GM23338 (cell line): ENCODE measurements at regions not wholly inside any gene's neighbourhood (a gene's known extent, or its start where the extent isn't known, plus 50 kb on each side); places are given as distances from the start of the nearest gene placed in this dataset.

Experiments
- ATAC-seq: fragments of 200-7000 bp; cut with Tn5 transposase; 3 replicates; pipeline ENCODE4 v1.9.1; 2020
- DNase-seq: peaks from one replicate; pipeline ENCODE4 v3.0.0-alpha.2; 2015; ENCODE audit warnings: low spot score
- H2AFZ ChIP-seq: fragments of 200-600 bp; sonication (generic); 2 replicates; pipeline ENCODE4 v1.8.0; 2016; ENCODE audit warnings: antibody characterized with exemption, mild to moderate bottlenecking, moderate library complexity
- H3F3A ChIP-seq: fragments of 200-600 bp; sonication (generic); replicated peaks from 2 replicates; pipeline ENCODE4 v1.8.0; 2017; ENCODE audit warnings: antibody characterized with exemption, mixed run types, low read depth
- H3K27ac ChIP-seq: fragments of 200-600 bp; sonication (generic); 2 replicates; pipeline ENCODE4 v1.6.1; 2016; ENCODE audit warnings: low read depth
- H3K27me3 ChIP-seq: fragments of 200-600 bp; sonication (generic); 2 replicates; pipeline ENCODE4 v1.8.0; 2016; ENCODE audit warnings: mild to moderate bottlenecking, mixed run types, moderate library complexity; ENCODE audit not compliant: insufficient read depth
- H3K36me3 ChIP-seq: fragments of 200-600 bp; sonication (generic); 2 replicates; pipeline ENCODE4 v1.8.0; 2016; ENCODE audit warnings: mild to moderate bottlenecking; ENCODE audit not compliant: insufficient read depth
- H3K4me1 ChIP-seq: fragments of 200-600 bp; sonication (generic); 2 replicates; pipeline ENCODE4 v1.8.0; 2016; ENCODE audit warnings: mild to moderate bottlenecking, moderate library complexity; ENCODE audit not compliant: insufficient read depth
- H3K4me2 ChIP-seq: fragments of 200-600 bp; sonication (generic); 2 replicates; pipeline ENCODE4 v1.7.1; 2017; ENCODE audit warnings: mixed run types
- H3K4me3 ChIP-seq: fragments of 200-600 bp; sonication (generic); 2 replicates; pipeline ENCODE4 v1.6.1; 2016; ENCODE audit warnings: mixed run types
- H3K79me2 ChIP-seq: fragments of 200-600 bp; sonication (generic); replicated peaks from 2 replicates; pipeline ENCODE4 v1.8.0; 2017; ENCODE audit warnings: mild to moderate bottlenecking; ENCODE audit not compliant: insufficient read depth
- H3K9me2 ChIP-seq: fragments of 200-600 bp; sonication (generic); 2 replicates; pipeline ENCODE4 v1.8.0; 2017; ENCODE audit not compliant: insufficient read depth
- H4K20me1 ChIP-seq: fragments of 200-600 bp; sonication (generic); replicated peaks from 2 replicates; pipeline ENCODE4 v1.8.0; 2017; ENCODE audit warnings: mild to moderate bottlenecking; ENCODE audit not compliant: insufficient read depth
- H3K27ac Mint-ChIP-seq: 2 replicates; pipeline ENCODE4 v1.8.0; 2020; ENCODE audit warnings: inconsistent platforms, mild to moderate bottlenecking, moderate library complexity, mixed read lengths
- H3K27me3 Mint-ChIP-seq: 3 replicates; pipeline ENCODE4 v1.8.0; 2022; ENCODE audit warnings: low read depth, mild to moderate bottlenecking, moderate library complexity, mixed read lengths, inconsistent platforms; ENCODE audit not compliant: insufficient read depth, poor library complexity
- H3K36me3 Mint-ChIP-seq: 3 replicates; pipeline ENCODE4 v1.8.0; 2021; ENCODE audit warnings: low read depth, mild to moderate bottlenecking, inconsistent platforms, moderate library complexity, mixed read lengths
- H3K4me1 Mint-ChIP-seq: 3 replicates; pipeline ENCODE4 v1.8.0; 2020; ENCODE audit warnings: mild to moderate bottlenecking, inconsistent platforms, mixed read lengths
- H3K4me3 Mint-ChIP-seq: 3 replicates; pipeline ENCODE4 v1.8.0; 2021; ENCODE audit warnings: moderate library complexity, mild to moderate bottlenecking, inconsistent platforms, mixed read lengths
- H3K9me3 Mint-ChIP-seq: 3 replicates; pipeline ENCODE4 v1.8.0; 2020; ENCODE audit warnings: moderate library complexity, mild to moderate bottlenecking, inconsistent platforms, mixed read lengths
- CREB1 ChIP-seq: fragments of 250-450 bp; sonication (Bioruptor Pico); IDR thresholded peaks from 2 replicates; pipeline ENCODE4 v1.5.0; 2020; ENCODE audit warnings: low read depth, mild to moderate bottlenecking, moderate library complexity
- CTCF ChIP-seq, 2 experiments: fragments of 200-600 bp in 1 of 2; sonication (generic) in 1 of 2; conservative IDR thresholded peaks; 2 replicates each; pipeline versions ENCODE4 v1.5.1 to v1.6.1; 2016 to 2017; ENCODE audit warnings: antibody characterized with exemption in 2 of 2, low read depth in 2 of 2, mild to moderate bottlenecking in 2 of 2, moderate library complexity in 1 of 2
- EZH2 ChIP-seq: fragments of 200-600 bp; sonication (generic); IDR thresholded peaks from one replicate; pipeline ENCODE4 v1.8.0; 2017; ENCODE audit warnings: antibody characterized with exemption, mild to moderate bottlenecking, low read depth; ENCODE audit not compliant: unreplicated experiment
- EZH2phosphoT487 ChIP-seq: fragments of 200-600 bp; sonication (generic); IDR thresholded peaks from one replicate; pipeline ENCODE4 v1.8.1; 2018; ENCODE audit warnings: antibody characterized with exemption; ENCODE audit not compliant: unreplicated experiment
- JUNB ChIP-seq: IDR thresholded peaks from one replicate; pipeline ENCODE4 v1.6.1; 2016; ENCODE audit warnings: antibody characterized with exemption; ENCODE audit not compliant: unreplicated experiment
- NANOG ChIP-seq: IDR thresholded peaks from 2 replicates; pipeline ENCODE4 v1.6.1; 2016; ENCODE audit warnings: antibody characterized with exemption, borderline replicate concordance
- POLR2AphosphoS5 ChIP-seq: IDR thresholded peaks from 2 replicates; pipeline ENCODE4 v1.6.1; 2016; ENCODE audit warnings: antibody characterized with exemption, low read depth
- STAT1 ChIP-seq: IDR thresholded peaks from one replicate; pipeline ENCODE4 v1.6.1; 2016; ENCODE audit warnings: antibody characterized with exemption; ENCODE audit not compliant: unreplicated experiment
- ZNF114 ChIP-seq: fragments of 250-450 bp; sonication (Bioruptor Pico); IDR thresholded peaks from 2 replicates; pipeline ENCODE4 v1.5.0; 2020; ENCODE audit warnings: mild to moderate bottlenecking, moderate library complexity
- ZNF331 ChIP-seq: fragments of 250-450 bp; sonication (Bioruptor Pico); IDR thresholded peaks from 2 replicates; pipeline ENCODE4 v1.5.0; 2020; ENCODE audit warnings: low read depth, mild to moderate bottlenecking, moderate library complexity
- ZNF462 ChIP-seq: fragments of 250-450 bp; sonication (Bioruptor Pico); IDR thresholded peaks from 2 replicates; pipeline ENCODE4 v1.5.0; 2020; ENCODE audit warnings: mild to moderate bottlenecking, moderate library complexity

GRCh38 chr10:10854725-10855124 is 162.9 kb upstream of the CELF2 start (continued):
- no peak for TF ChIP-seq STAT1
- TF ChIP-seq EZH2phosphoT487, result no peak
- TF ChIP-seq POLR2AphosphoS5, result no peak

- no peaks in the 10 kb centered on the region for H3F3A ChIP-seq
- no peaks in the 10 kb centered on the region for H3K36me3 ChIP-seq
- no peaks in the 10 kb centered on the region for H3K4me1 Mint-ChIP-seq
- no peak for ATAC-seq
- TF ChIP-seq CTCF (conservative IDR thresholded peaks at IDR 0.05; ENCODE audit: low read depth in 2 of 2) (no peak), NANOG (no peak), ZNF462 (CRISPR knock-in tag) (no peak), ZNF114 (no peak), ZNF331 (no peak), EZH2phosphoT487 (no peak), STAT1 (no peak), EZH2 (no peak), CREB1 (CRISPR knock-in tag) (no peak), POLR2AphosphoS5 (no peak), JUNB (no peak)
- H3K9me2 ChIP-seq, result no peaks in the 10 kb centered on the region; the same call in 1 of the 2 replicates
- DNase-seq, result no peak
- no peak overlapping the region for H3K4me3 ChIP-seq
- H3K79me2 ChIP-seq, result no peaks in the 10 kb centered on the region
- no peaks in the 10 kb centered on the region for H3K4me1 ChIP-seq
- no peak overlapping the region for H3K4me3 Mint-ChIP-seq
- no peak overlapping the region for H3K27ac ChIP-seq
- H4K20me1 ChIP-seq, result no peaks in the 10 kb centered on the region
- H3K27me3 ChIP-seq, result no peaks in the 10 kb centered on the region
- H3K27ac Mint-ChIP-seq, result no peak overlapping the region
- no peaks in the 10 kb centered on the region for H3K27me3 Mint-ChIP-seq
- no peaks in the 10 kb centered on the region for H3K9me3 Mint-ChIP-seq
- no peak overlapping the region for H2AFZ ChIP-seq
- H3K4me2 ChIP-seq, result no peak overlapping the region
- H3K36me3 Mint-ChIP-seq, result no peaks in the 10 kb centered on the region
These were observed 162.5 kb upstream of the CELF2 start for GRCh38 chr10:10855151-10855581.
